Osteoblast (primary cell): ENCODE measurements at regions not wholly inside any gene's neighbourhood (a gene's known extent, or its start where the extent isn't known, plus 50 kb on each side); places are given as distances from the start of the nearest gene placed in this dataset.

Source experiments
- DNase-seq: peaks from one replicate; pipeline ENCODE4 v3.0.0; 2011; ENCODE audit warnings: low spot score, mixed read lengths; ENCODE audit not compliant: insufficient read length; ENCODE audit errors: missing footprints
- H2AFZ ChIP-seq: 2 replicates; pipeline ENCODE4 v1.6.0; 2011; ENCODE audit warnings: mild to moderate bottlenecking, low read length
- H3K27ac ChIP-seq: 2 replicates; pipeline ENCODE4 v1.5.1; 2011; ENCODE audit warnings: mild to moderate bottlenecking, low read depth, low read length, moderate library complexity
- H3K27me3 ChIP-seq: 2 replicates; pipeline ENCODE4 v1.6.0; 2012; ENCODE audit warnings: mild to moderate bottlenecking, control low read depth, inconsistent platforms, low read length, moderate library complexity; ENCODE audit not compliant: insufficient read depth
- H3K36me3 ChIP-seq: 2 replicates; pipeline ENCODE4 v1.5.1; 2011; ENCODE audit warnings: mild to moderate bottlenecking, low read length, control low read depth, moderate library complexity; ENCODE audit not compliant: insufficient read depth
- H3K4me1 ChIP-seq: 2 replicates; pipeline ENCODE4 v1.5.1; 2011; ENCODE audit warnings: mild to moderate bottlenecking, low read length, control low read depth, moderate library complexity; ENCODE audit not compliant: insufficient read depth
- H3K4me2 ChIP-seq: 2 replicates; pipeline ENCODE4 v1.6.0; 2011; ENCODE audit warnings: mild to moderate bottlenecking, low read length; ENCODE audit not compliant: insufficient read depth
- H3K4me3 ChIP-seq: fragments of 200-600 bp; sonication (generic); 3 replicates; pipeline ENCODE4 v1.5.1; 2012; ENCODE audit warnings: mild to moderate bottlenecking, low read length, inconsistent platforms; ENCODE audit not compliant: insufficient read depth
- H3K79me2 ChIP-seq: 2 replicates; pipeline ENCODE4 v1.6.0; 2012; ENCODE audit warnings: mild to moderate bottlenecking, low read length, control low read depth, inconsistent platforms; ENCODE audit not compliant: insufficient read depth
- H3K9me3 ChIP-seq: 2 replicates; pipeline ENCODE4 v1.5.1; 2011; ENCODE audit warnings: low read depth, low read length, control low read depth
- H4K20me1 ChIP-seq: 2 replicates; pipeline ENCODE4 v1.6.0; 2012; ENCODE audit warnings: mild to moderate bottlenecking, low read length, control low read depth; ENCODE audit not compliant: insufficient read depth
- CTCF ChIP-seq: IDR thresholded peaks from 2 replicates; pipeline ENCODE4 v1.5.1; 2011; ENCODE audit warnings: mild to moderate bottlenecking, low read depth, low read length, moderate library complexity; ENCODE audit errors: extremely low read depth

- Histone ChIP-seq H3K79me2 (no peaks in the 10 kb centered on the region), H3K4me1 (no peaks in the 10 kb centered on the region), H2AFZ (no peak overlapping the region), H3K9me3 (no peaks in the 10 kb centered on the region), H3K27ac (no peak overlapping the region), H3K36me3 (no peaks in the 10 kb centered on the region), H3K27me3 (no peaks in the 10 kb centered on the region), H4K20me1 (no peaks in the 10 kb centered on the region), H3K4me3 (no peak overlapping the region), H3K4me2 (no peak overlapping the region)
- no peak for DNase-seq
- TF ChIP-seq CTCF, result no peak
Measured at GRCh38 chr11:81804858-81805257, 928.8 kb downstream of the FAM181B start.

GRCh38 chr11:81802591-81802990 is 931.1 kb downstream of the FAM181B start:
- Histone ChIP-seq H4K20me1 (no peaks in the 10 kb centered on the region), H3K4me1 (no peaks in the 10 kb centered on the region), H3K27me3 (no peaks in the 10 kb centered on the region), H2AFZ (no peak overlapping the region), H3K9me3 (no peaks in the 10 kb centered on the region), H3K4me3 (no peak overlapping the region), H3K4me2 (no peak overlapping the region), H3K79me2 (no peaks in the 10 kb centered on the region), H3K36me3 (no peaks in the 10 kb centered on the region), H3K27ac (no peak overlapping the region)
- no peak for TF ChIP-seq CTCF
- no peak for DNase-seq

- Histone ChIP-seq H4K20me1 (no peaks in the 10 kb centered on the region), H3K27ac (no peak overlapping the region), H3K36me3 (no peaks in the 10 kb centered on the region), H3K4me1 (no peaks in the 10 kb centered on the region), H3K27me3 (no peaks in the 10 kb centered on the region), H3K4me3 (no peak overlapping the region), H3K9me3 (peaks cover 3% of the 10 kb centered on the region), H2AFZ (no peak overlapping the region), H3K4me2 (no peak overlapping the region), H3K79me2 (no peaks in the 10 kb centered on the region)
- DNase-seq, result no peak
- no peak for TF ChIP-seq CTCF
Measured at GRCh38 chr11:81792416-81792815, 941.2 kb downstream of the FAM181B start.

GRCh38 chr11:81787584-81788049 is 946.0 kb downstream of the FAM181B start:
- no peaks in the 10 kb centered on the region for H3K79me2 ChIP-seq
- H3K4me2 ChIP-seq, result no peak overlapping the region
- H3K36me3 ChIP-seq, result no peaks in the 10 kb centered on the region
- H3K9me3 ChIP-seq, result no peaks in the 10 kb centered on the region
- H3K27ac ChIP-seq, result no peak overlapping the region
- TF ChIP-seq CTCF, result no peak
- no peaks in the 10 kb centered on the region for H3K27me3 ChIP-seq
- H3K4me1 ChIP-seq, result no peaks in the 10 kb centered on the region
- no peak overlapping the region for H2AFZ ChIP-seq
- H4K20me1 ChIP-seq, result no peaks in the 10 kb centered on the region
- H3K4me3 ChIP-seq, result no peak overlapping the region
- DNase-seq, result no peak
